ENCODE measurements at regions not wholly inside any gene's neighbourhood (a gene's known extent, or its start where the extent isn't known, plus 50 kb on each side); places are given as distances from the start of the nearest gene placed in this dataset.

DNA sequence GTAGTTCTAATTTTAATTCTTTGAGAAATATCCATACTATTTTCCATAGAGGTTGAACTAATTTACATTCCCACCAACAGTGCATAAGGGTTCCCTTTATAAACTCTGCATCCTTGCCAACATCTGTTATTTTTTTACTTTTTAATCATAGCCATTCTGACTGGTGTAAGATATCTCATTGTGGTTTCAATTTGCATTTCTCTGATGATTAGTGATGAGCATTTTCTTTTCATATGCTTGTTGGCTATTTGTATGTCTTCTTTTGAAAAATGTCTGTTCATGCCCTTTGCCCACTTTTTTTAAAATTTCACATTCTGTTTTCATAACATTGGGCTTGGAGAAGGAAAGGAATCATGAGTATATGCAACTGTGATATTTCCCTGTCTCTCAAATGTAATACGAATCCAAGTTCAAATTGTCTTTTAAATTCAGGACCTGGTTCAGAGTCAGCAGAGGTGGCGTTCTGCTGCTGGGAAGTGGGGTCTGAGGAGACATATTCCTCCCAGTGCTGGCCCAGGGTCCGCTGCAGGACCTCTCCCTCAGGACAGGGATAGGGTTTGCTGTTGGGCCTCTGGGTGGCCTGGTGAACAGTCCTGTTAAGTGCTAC, 81.2 kb upstream of the ETV6 start:
- no peak overlapping the region for H3K4me3 Mint-ChIP-seq
- no peaks in the 10 kb centered on the region for H3K4me1 Mint-ChIP-seq
- H3K36me3 Mint-ChIP-seq (ENCODE audit: low read depth), result no peaks in the 10 kb centered on the region
- H3K27me3 Mint-ChIP-seq (ENCODE audit: low read depth), result no peaks in the 10 kb centered on the region
- TF ChIP-seq, protein P1, sequence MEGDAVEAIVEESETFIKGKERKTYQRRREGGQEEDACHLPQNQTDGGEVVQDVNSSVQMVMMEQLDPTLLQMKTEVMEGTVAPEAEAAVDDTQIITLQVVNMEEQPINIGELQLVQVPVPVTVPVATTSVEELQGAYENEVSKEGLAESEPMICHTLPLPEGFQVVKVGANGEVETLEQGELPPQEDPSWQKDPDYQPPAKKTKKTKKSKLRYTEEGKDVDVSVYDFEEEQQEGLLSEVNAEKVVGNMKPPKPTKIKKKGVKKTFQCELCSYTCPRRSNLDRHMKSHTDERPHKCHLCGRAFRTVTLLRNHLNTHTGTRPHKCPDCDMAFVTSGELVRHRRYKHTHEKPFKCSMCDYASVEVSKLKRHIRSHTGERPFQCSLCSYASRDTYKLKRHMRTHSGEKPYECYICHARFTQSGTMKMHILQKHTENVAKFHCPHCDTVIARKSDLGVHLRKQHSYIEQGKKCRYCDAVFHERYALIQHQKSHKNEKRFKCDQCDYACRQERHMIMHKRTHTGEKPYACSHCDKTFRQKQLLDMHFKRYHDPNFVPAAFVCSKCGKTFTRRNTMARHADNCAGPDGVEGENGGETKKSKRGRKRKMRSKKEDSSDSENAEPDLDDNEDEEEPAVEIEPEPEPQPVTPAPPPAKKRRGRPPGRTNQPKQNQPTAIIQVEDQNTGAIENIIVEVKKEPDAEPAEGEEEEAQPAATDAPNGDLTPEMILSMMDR (IDR thresholded peaks at IDR 0.05; ENCODE audit: unreplicated experiment in 3 of 3), result no peak
- H3K27ac Mint-ChIP-seq, result peak overlapping the region in 1 of 3 experiments; percentile 18
- H3K9me3 Mint-ChIP-seq, result no peaks in the 10 kb centered on the region

DNA sequence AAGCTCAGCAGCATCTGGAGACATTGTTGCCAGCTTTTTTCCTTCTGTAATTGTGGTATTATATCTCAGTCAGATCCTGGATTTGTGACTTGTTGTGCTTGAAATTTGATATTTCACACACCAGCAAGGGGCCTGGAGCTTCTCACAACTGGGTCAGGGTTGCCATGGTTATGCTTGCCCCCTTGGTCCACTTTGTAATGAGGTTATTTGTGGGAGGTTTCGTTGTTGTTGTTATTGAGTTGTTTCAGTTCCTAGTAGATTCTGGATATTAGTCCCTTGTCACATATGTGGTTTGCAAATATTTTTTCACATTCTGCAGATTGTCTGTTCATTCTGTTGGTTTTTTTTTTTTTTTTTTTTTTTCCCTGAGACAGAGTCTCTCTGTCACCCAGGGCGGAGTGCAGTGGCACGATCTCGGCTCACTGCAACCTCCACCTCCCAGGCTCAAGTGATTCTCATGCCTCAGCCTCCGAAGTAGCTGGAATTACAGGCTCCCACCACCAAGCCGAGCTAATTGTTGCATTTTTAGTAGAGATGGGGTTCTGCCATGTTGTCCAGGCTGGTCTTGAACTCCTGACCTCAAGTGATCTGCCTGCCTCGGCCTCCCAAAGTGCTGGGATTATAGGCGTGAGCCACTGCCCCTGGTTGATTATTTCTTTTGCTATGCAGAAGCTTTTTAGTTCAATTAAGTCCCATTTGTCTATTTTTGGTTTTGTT, 80.6 kb upstream of the ETV6 start:
- Mint-ChIP-seq H3K4me3 (no peak overlapping the region), H3K27me3 (ENCODE audit: low read depth) (no peaks in the 10 kb centered on the region), H3K4me1 (no peaks in the 10 kb centered on the region), H3K9me3 (peaks cover 2% of the 10 kb centered on the region), H3K36me3 (ENCODE audit: low read depth) (peaks cover 1% of the 10 kb centered on the region), H3K27ac (peak overlapping the region in 1 of 3 experiments; percentile 18)
- TF ChIP-seq, protein P1 (IDR thresholded peaks at IDR 0.05; ENCODE audit: unreplicated experiment in 3 of 3), result no peak

DNA sequence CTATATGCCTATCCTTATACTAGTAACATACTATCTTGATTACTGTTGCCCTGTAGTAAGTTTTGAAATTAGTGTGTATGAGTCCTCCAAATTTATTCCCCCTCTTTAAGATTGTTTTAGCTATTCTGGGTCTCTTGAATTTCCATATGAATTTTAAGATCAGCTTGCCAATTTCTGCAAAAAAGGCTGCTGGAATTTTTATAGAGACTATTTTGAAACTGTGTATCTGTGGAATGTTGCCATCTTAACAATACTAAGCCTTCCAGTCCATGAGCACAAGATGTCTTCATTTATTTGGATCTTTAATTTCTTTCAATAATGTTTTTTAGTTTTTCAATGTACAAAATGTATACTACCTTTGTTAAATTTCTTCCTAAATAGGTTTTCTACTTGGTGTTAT, 79.8 kb upstream of the ETV6 start:
- TF ChIP-seq, protein P1 (IDR thresholded peaks at IDR 0.05; ENCODE audit: unreplicated experiment in 3 of 3), result no peak
- Mint-ChIP-seq H3K36me3 (ENCODE audit: low read depth) (peaks cover 5% of the 10 kb centered on the region), H3K9me3 (peaks cover 6% of the 10 kb centered on the region), H3K4me3 (no peak overlapping the region), H3K27me3 (ENCODE audit: low read depth) (no peaks in the 10 kb centered on the region), H3K4me1 (no peaks in the 10 kb centered on the region), H3K27ac (no peak overlapping the region)

DNA sequence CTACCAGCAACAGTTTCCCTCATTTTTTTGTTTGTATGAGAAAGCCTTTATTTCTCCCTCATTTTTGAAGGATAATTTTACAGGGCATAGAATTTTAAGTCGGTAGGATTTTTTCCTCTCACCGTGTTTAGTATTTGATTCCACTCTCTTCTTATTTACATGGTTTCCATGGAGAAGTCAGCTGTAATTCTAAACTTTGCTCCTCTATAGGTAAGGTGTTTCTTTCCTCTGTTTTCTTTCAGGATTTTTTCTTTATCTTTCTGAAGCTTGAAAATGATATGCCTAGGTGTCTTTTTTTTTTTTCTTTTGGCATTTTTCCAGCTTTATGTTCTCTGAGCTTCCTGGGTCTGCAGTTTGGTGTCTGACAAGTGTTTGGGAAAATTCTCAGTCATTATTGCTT, 75.6 kb upstream of the ETV6 start:
- Mint-ChIP-seq H3K4me3 (no peak overlapping the region), H3K27me3 (ENCODE audit: low read depth) (peaks cover 3% of the 10 kb centered on the region), H3K9me3 (peaks cover 8% of the 10 kb centered on the region), H3K4me1 (no peaks in the 10 kb centered on the region), H3K36me3 (ENCODE audit: low read depth) (peaks cover 8% of the 10 kb centered on the region), H3K27ac (no peak overlapping the region)
- TF ChIP-seq, protein P1 (IDR thresholded peaks at IDR 0.05; ENCODE audit: unreplicated experiment in 3 of 3), result no peak

DNA sequence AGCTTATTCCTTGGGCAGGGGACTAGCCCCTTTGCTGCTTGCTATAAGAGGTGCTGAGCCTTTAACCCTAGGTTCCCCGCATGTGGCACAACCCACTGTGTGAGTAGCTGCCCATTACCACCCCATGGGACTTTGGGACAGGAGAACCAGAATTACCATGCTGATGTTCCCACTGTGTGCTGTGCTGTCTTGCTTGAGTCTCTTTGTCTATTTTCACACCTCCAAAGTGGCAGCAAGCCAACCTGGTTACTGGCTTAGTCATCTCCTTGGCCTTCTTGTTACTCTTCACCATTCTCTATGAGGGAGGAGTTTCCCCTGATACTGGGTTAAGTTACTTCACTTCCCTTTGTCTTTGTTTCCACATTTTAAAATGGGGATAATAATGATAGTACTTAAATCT, 73.4 kb upstream of the ETV6 start:
- H3K27ac Mint-ChIP-seq, result no peak overlapping the region
- peaks cover 5% of the 10 kb centered on the region for H3K4me1 Mint-ChIP-seq
- TF ChIP-seq, protein P1 (IDR thresholded peaks at IDR 0.05; ENCODE audit: unreplicated experiment in 3 of 3), result no peak
- peaks cover 8% of the 10 kb centered on the region for H3K9me3 Mint-ChIP-seq
- H3K4me3 Mint-ChIP-seq, result no peak overlapping the region
- H3K36me3 Mint-ChIP-seq (ENCODE audit: low read depth), result peaks cover 8% of the 10 kb centered on the region
- peaks cover 3% of the 10 kb centered on the region for H3K27me3 Mint-ChIP-seq (ENCODE audit: low read depth)
